ENCODE measurements at regions not wholly inside any gene's neighbourhood (a gene's known extent, or its start where the extent isn't known, plus 50 kb on each side); places are given as distances from the start of the nearest gene placed in this dataset.
A peak's percentile ranks its signal among the peaks of the same experiment; 100 is the strongest.

DNA sequence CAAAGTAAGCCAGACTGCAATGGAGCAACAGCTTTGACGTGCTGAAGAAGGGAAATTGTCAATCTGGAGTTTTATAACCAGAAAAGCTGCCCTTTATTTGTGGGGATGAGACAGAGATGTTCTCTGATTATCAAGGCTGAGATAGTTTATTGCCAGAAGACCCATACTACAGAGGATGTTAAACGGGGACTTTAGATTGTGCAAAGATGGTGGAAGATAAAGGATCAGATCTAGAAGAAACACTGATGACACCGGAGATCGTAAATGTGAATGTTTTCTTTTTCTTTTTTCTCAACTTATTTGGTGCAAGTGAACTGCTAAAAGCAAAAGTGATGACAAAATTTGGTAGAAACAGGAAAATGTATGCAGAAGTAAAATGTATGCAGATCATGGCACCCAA, 178.3 kb upstream of the PLEKHG7 start:
- Histone ChIP-seq H3K36me3 (ENCODE audit: control insufficient read depth in 1 of 2, insufficient read depth in 2 of 2, low read length in 2 of 2) (no peaks in the 10 kb centered on the region), H3K4me1 (ENCODE audit: control insufficient read depth in 1 of 2, insufficient read depth in 2 of 2, low read length in 2 of 2) (no peaks in the 10 kb centered on the region), H3K27me3 (ENCODE audit: low read depth, low read length) (no peaks in the 10 kb centered on the region), H3K27ac (ENCODE audit: low read length) (no peak overlapping the region), H3K4me3 (ENCODE audit: low read depth in 1 of 2, low read length in 2 of 2) (no peak overlapping the region), H3K9me3 (ENCODE audit: control insufficient read depth in 1 of 2, low read length in 2 of 2) (no peaks in the 10 kb centered on the region)

DNA sequence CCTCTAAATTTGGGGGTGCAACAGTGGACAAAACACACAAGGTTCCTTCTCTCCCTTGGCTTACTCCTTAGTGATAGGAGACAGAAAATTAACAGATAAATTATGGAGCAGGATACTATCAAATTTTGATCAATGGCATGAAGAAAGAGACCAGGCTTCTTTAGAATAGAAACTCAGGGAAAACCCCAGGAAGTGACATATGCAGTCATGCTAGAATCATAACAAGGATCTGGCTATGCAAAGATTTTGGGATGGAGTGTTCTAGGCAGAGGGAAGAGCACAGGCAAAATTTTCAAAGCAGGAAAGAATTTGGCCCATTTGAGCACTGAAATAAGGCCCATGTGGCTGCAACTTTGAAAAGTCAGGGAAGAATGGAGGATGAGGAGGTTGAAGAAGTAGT, 182.3 kb upstream of the PLEKHG7 start:
- no peak overlapping the region for H3K27ac ChIP-seq (ENCODE audit: low read length)
- H3K36me3 ChIP-seq (ENCODE audit: control insufficient read depth in 1 of 2, insufficient read depth in 2 of 2, low read length in 2 of 2) = no peaks in the 10 kb centered on the region
- H3K9me3 ChIP-seq (ENCODE audit: control insufficient read depth in 1 of 2, low read length in 2 of 2) = no peaks in the 10 kb centered on the region
- H3K4me3 ChIP-seq (ENCODE audit: low read depth in 1 of 2, low read length in 2 of 2) = no peak overlapping the region
- no peaks in the 10 kb centered on the region for H3K4me1 ChIP-seq (ENCODE audit: control insufficient read depth in 1 of 2, insufficient read depth in 2 of 2, low read length in 2 of 2)
- no peaks in the 10 kb centered on the region for H3K27me3 ChIP-seq (ENCODE audit: low read depth, low read length)

DNA sequence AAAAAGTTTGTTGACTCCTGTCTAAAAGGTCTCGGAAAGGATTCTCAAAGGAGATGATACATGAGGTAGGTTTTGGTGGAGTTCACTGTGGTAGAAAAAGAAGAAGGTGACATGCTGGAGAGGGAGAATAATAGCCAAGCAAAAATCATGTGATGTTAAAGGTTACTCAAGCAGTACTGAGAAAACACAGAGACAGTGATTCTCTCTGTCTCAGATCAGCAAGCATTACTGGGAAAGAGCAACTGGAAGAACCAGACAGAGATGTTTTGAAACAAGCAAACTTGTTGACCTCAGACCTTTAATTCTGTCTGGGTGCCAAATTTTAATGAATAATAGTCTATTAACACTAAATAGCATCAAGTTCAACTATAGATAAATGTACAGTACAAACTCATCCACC, 183.5 kb upstream of the PLEKHG7 start:
- Histone ChIP-seq H3K4me1 (ENCODE audit: control insufficient read depth in 1 of 2, insufficient read depth in 2 of 2, low read length in 2 of 2) (no peaks in the 10 kb centered on the region), H3K36me3 (ENCODE audit: control insufficient read depth in 1 of 2, insufficient read depth in 2 of 2, low read length in 2 of 2) (no peaks in the 10 kb centered on the region), H3K9me3 (ENCODE audit: control insufficient read depth in 1 of 2, low read length in 2 of 2) (no peaks in the 10 kb centered on the region), H3K4me3 (ENCODE audit: low read depth in 1 of 2, low read length in 2 of 2) (no peak overlapping the region), H3K27ac (ENCODE audit: low read length) (no peak overlapping the region), H3K27me3 (ENCODE audit: low read depth, low read length) (no peaks in the 10 kb centered on the region)

DNA sequence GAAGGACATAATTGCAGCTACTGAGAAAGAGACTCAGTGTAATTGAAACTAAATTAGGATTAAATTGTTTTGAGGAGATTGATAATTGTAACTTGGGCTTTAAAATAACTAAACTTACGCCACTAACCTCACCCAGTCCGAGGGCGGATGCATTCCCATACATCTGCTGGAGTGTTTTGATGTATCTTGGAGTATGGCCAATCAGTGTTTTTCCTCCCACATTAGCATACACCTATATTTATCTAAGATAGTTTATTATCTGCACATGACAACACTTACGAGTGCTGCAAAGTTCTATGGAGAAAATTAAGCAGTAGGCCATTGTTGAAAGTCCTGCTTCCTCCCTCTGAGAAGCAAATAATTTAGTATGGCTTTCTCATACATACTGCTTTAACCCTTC, 184.7 kb upstream of the PLEKHG7 start:
- Histone ChIP-seq H3K9me3 (ENCODE audit: control insufficient read depth in 1 of 2, low read length in 2 of 2) (no peaks in the 10 kb centered on the region), H3K4me3 (ENCODE audit: low read depth in 1 of 2, low read length in 2 of 2) (no peak overlapping the region), H3K4me1 (ENCODE audit: control insufficient read depth in 1 of 2, insufficient read depth in 2 of 2, low read length in 2 of 2) (no peaks in the 10 kb centered on the region), H3K27me3 (ENCODE audit: low read depth, low read length) (no peaks in the 10 kb centered on the region), H3K36me3 (ENCODE audit: control insufficient read depth in 1 of 2, insufficient read depth in 2 of 2, low read length in 2 of 2) (no peaks in the 10 kb centered on the region), H3K27ac (ENCODE audit: low read length) (no peak overlapping the region)

DNA sequence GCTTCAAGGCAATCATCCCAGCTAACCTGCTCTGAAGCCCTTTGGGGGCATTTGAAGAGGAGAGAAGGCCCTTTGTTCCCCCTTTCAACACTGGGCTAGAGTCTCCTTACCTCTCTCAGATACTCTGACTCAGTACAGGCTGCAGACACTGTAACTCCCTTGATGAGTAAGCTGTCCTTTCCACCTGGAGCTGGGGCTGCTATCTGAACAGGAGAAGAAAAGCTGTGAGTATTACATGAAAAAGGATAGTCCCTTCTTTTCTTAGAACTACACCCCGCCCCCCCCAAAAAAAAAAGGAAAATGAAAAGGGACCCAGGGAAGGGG, 186.6 kb upstream of the PLEKHG7 start:
- Histone ChIP-seq H3K4me3 (ENCODE audit: low read depth in 1 of 2, low read length in 2 of 2) (no peak overlapping the region), H3K27me3 (ENCODE audit: low read depth, low read length) (no peaks in the 10 kb centered on the region), H3K36me3 (ENCODE audit: control insufficient read depth in 1 of 2, insufficient read depth in 2 of 2, low read length in 2 of 2) (no peaks in the 10 kb centered on the region), H3K4me1 (ENCODE audit: control insufficient read depth in 1 of 2, insufficient read depth in 2 of 2, low read length in 2 of 2) (peaks cover 0 to 7% of the 10 kb centered on the region in 2 donors), H3K27ac (ENCODE audit: low read length) (no peak overlapping the region), H3K9me3 (ENCODE audit: control insufficient read depth in 1 of 2, low read length in 2 of 2) (no peaks in the 10 kb centered on the region)

DNA sequence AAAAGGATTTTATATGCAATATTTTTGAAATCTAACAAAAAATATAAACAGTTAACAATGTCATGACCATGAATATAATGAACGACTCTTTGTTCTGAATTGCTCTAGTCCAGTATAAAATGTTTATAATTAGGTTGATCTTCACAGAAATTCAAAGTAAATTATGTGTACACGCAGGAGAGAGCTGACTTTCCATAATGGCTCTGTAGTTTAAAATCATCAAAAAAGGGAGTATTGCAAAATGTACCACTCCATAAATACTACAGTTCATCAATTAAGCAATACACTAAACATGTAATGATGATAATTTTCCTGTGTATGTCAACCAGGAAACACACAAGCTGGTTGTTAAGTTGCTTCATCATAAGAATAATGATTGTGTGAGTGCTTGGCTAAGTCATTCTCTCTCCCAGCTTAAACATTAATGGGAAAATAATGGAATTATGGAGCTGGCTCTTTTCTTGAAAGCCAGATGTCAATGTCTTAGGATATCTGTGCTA, 189.5 kb upstream of the PLEKHG7 start:
- Histone ChIP-seq H3K4me3 (ENCODE audit: low read depth in 1 of 2, low read length in 2 of 2) (no peak overlapping the region), H3K4me1 (ENCODE audit: control insufficient read depth in 1 of 2, insufficient read depth in 2 of 2, low read length in 2 of 2) (peaks cover 0 to 7% of the 10 kb centered on the region in 2 donors), H3K9me3 (ENCODE audit: control insufficient read depth in 1 of 2, low read length in 2 of 2) (no peaks in the 10 kb centered on the region), H3K36me3 (ENCODE audit: control insufficient read depth in 1 of 2, insufficient read depth in 2 of 2, low read length in 2 of 2) (no peaks in the 10 kb centered on the region), H3K27me3 (ENCODE audit: low read depth, low read length) (no peaks in the 10 kb centered on the region), H3K27ac (ENCODE audit: low read length) (no peak overlapping the region)

DNA sequence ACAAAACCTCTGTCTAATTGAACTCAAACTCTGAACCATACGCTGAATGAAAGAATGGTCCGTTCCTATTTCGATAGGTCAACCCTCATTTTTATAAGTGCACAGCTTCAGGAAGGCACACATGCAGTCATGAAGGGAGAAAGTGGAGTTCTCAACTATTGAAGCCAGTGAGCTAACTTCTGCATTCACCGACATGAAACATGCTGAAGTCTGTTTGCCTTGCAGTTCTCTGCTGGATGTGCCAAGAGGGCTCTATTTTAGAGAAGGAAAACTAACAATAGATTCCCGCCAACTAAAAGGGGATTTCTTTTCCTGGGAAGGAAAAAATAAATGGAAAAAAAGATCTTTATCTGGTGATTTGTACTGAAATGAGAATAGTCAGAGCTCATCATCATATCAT, 191.0 kb upstream of the PLEKHG7 start:
- no peaks in the 10 kb centered on the region for H3K9me3 ChIP-seq (ENCODE audit: control insufficient read depth in 1 of 2, low read length in 2 of 2)
- no peak overlapping the region for H3K27ac ChIP-seq (ENCODE audit: low read length)
- H3K36me3 ChIP-seq (ENCODE audit: control insufficient read depth in 1 of 2, insufficient read depth in 2 of 2, low read length in 2 of 2) = no peaks in the 10 kb centered on the region
- H3K27me3 ChIP-seq (ENCODE audit: low read depth, low read length) = no peaks in the 10 kb centered on the region
- H3K4me3 ChIP-seq (ENCODE audit: low read depth in 1 of 2, low read length in 2 of 2) = no peak overlapping the region
- H3K4me1 ChIP-seq (ENCODE audit: control insufficient read depth in 1 of 2, insufficient read depth in 2 of 2, low read length in 2 of 2) = peaks cover under 1 to 7% of the 10 kb centered on the region in 2 donors

DNA sequence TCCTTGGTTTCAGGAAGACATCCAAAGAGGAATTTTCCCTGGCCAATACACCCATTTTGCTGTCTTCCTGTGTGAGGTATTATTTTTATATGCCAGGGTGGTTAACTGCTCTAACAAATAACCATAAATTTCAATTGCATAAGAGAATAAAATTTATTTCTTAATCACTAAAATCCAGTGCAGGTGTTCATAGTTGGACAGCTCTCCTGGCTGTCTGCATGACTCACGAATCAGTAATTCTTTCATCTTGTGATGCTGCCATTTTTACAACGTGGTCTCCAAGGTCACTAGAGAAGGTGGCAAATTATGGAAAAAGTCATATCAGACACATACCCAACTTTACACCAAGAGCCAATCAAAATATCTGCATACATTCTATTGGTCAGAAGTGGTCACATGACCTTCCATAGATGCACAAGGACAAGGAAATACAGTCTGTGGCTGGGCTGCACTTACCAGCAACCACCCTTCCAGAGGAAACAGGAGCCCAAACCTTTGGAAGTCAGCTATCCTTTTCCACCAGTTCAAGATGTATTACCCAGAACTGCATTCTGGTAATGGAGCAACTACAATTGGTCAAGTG, 193.5 kb upstream of the PLEKHG7 start:
- Histone ChIP-seq H3K27me3 (ENCODE audit: low read depth, low read length) (no peaks in the 10 kb centered on the region), H3K27ac (ENCODE audit: low read length) (no peak overlapping the region), H3K9me3 (ENCODE audit: control insufficient read depth in 1 of 2, low read length in 2 of 2) (no peaks in the 10 kb centered on the region), H3K4me3 (ENCODE audit: low read depth in 1 of 2, low read length in 2 of 2) (no peak overlapping the region), H3K4me1 (ENCODE audit: control insufficient read depth in 1 of 2, insufficient read depth in 2 of 2, low read length in 2 of 2) (peaks cover 12 to 19% of the 10 kb centered on the region in 2 donors), H3K36me3 (ENCODE audit: control insufficient read depth in 1 of 2, insufficient read depth in 2 of 2, low read length in 2 of 2) (no peaks in the 10 kb centered on the region)

DNA sequence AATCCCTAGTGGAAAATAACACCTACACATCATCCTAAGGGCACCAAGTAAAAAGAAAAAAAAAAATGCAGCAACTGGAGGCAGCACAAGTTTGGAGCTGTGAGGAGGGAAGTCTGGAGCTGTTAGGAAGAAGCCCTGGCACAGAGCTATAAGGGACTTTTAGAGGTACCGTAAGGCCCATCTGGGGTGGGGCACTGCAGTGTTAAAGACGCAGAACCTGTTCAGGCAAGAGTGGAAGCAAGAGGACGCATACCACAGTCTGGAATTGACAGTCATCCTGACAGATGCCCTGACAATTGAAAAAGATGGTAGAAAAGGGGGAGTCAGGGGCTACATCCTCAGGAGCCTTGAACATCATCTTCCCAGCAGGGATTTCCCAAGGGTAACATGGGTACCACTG, 195.9 kb upstream of the PLEKHG7 start:
- H3K27ac ChIP-seq (ENCODE audit: low read length) = peak overlapping the region; percentile 84
- H3K9me3 ChIP-seq (ENCODE audit: control insufficient read depth in 1 of 2, low read length in 2 of 2) = no peaks in the 10 kb centered on the region
- H3K4me1 ChIP-seq (ENCODE audit: control insufficient read depth in 1 of 2, insufficient read depth in 2 of 2, low read length in 2 of 2) = peaks cover 25 to 30% of the 10 kb centered on the region in 2 donors
- H3K36me3 ChIP-seq (ENCODE audit: control insufficient read depth in 1 of 2, insufficient read depth in 2 of 2, low read length in 2 of 2) = no peaks in the 10 kb centered on the region
- H3K27me3 ChIP-seq (ENCODE audit: low read depth, low read length) = no peaks in the 10 kb centered on the region
- H3K4me3 ChIP-seq (ENCODE audit: low read depth in 1 of 2, low read length in 2 of 2) = no peak overlapping the region

DNA sequence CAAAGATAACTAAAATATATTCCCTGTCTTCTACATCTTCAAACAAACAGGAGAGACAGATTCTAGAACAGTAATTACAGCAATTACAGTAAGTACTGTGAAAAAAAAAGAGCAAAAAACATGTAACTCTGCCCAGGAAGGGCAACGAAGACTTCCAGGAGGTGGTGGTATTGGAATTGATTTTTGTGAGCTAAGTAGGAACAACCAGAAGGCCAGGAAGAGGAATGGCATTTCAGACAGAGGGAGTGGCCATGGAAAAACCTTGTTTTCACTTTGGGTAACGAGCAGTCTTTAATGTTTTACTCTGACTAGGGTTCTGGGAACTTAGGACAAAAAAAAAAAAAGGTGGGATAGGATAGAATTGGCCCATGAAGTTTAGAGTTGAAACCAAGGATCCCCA, 196.3 kb upstream of the PLEKHG7 start:
- Histone ChIP-seq H3K4me1 (ENCODE audit: control insufficient read depth in 1 of 2, insufficient read depth in 2 of 2, low read length in 2 of 2) (peaks cover 25 to 26% of the 10 kb centered on the region in 2 donors), H3K27ac (ENCODE audit: low read length) (peak overlapping the region; percentile 84), H3K9me3 (ENCODE audit: control insufficient read depth in 1 of 2, low read length in 2 of 2) (no peaks in the 10 kb centered on the region), H3K4me3 (ENCODE audit: low read depth in 1 of 2, low read length in 2 of 2) (no peak overlapping the region), H3K36me3 (ENCODE audit: control insufficient read depth in 1 of 2, insufficient read depth in 2 of 2, low read length in 2 of 2) (no peaks in the 10 kb centered on the region), H3K27me3 (ENCODE audit: low read depth, low read length) (no peaks in the 10 kb centered on the region)

DNA sequence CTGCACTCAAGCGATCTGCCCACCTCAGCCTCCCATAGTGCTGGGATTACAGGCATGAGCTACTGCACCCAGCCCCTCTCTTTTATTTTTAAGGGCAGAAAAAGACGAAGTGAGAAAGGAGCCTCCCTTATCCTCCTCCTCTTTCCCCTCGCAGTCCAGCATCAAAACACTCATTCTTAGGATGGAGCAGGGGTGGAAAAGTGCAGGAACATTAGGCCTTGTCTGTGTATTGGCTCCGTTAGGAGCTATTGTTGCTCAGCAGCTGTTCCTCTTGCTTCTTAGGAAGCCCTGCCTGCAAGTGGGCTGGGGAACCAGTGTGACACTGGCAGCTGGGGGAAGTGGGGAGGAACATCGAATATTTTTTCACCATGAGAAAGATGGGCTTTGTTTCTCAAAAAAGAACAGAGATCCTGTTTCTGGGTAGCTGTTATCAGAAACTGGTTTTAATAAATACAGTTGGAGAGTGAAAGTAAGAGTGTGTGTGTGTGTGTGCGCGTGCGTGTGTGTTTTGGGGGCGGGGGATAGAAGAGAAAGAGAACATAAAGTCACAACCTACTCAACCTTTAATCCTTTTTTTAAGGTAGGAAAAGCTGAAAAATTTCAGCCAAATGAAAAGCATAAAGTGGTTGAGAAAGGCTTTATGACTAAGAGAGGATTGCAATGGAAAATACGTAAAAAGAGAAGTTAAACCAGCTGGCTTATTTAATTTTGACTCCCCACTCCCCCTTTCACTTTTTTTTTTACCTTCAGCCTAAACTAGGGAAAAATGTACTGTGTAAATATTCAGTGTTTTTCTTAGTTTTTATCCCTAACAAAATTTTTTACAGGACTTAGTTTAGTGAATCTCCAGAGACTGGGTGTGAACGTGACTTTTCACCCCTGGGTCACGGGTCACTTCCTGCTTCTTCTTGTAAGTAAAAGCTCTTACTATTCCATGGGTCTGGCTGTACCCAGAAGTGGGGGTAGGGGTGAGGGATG, 197.2 kb upstream of the PLEKHG7 start:
- Histone ChIP-seq H3K27ac (ENCODE audit: low read length) (peak overlapping the region; percentile 84), H3K4me1 (ENCODE audit: control insufficient read depth in 1 of 2, insufficient read depth in 2 of 2, low read length in 2 of 2) (peaks cover 24 to 25% of the 10 kb centered on the region in 2 donors), H3K36me3 (ENCODE audit: control insufficient read depth in 1 of 2, insufficient read depth in 2 of 2, low read length in 2 of 2) (no peaks in the 10 kb centered on the region), H3K27me3 (ENCODE audit: low read depth, low read length) (no peaks in the 10 kb centered on the region), H3K9me3 (ENCODE audit: control insufficient read depth in 1 of 2, low read length in 2 of 2) (no peaks in the 10 kb centered on the region), H3K4me3 (ENCODE audit: low read depth in 1 of 2, low read length in 2 of 2) (peak overlapping the region; percentile 40)

Measured in muscle layer of duodenum (tissue), 2 donors.